ENCODE measurements at regions not wholly inside any gene's neighbourhood (a gene's known extent, or its start where the extent isn't known, plus 50 kb on each side); places are given as distances from the start of the nearest gene placed in this dataset.
"Not testable (repeated sequence)": the region's sequence is repeated elsewhere in the genome, so short reads cannot be mapped to it uniquely, and the experiment has no call there.

- no peak for DNase-seq
Observed at GRCh38 chr2:12882393-12882792, 165.7 kb downstream of the TRIB2 start.

GRCh38 chr2:12883906-12884305 is 167.2 kb downstream of the TRIB2 start:
- DNase-seq, result no peak

GRCh38 chr2:12884713-12885282 is 168.1 kb downstream of the TRIB2 start:
- no peak for DNase-seq

- no peak for DNase-seq
Observed at GRCh38 chr2:12890066-12890465, 173.3 kb downstream of the TRIB2 start.

- no peak for DNase-seq
Observed at GRCh38 chr2:12890481-12890991, 173.8 kb downstream of the TRIB2 start.

GRCh38 chr2:12895017-12895416 is 178.3 kb downstream of the TRIB2 start:
- DNase-seq, result no peak

- no peak for DNase-seq
Observed at GRCh38 chr2:12896318-12896982, 179.7 kb downstream of the TRIB2 start.

GRCh38 chr2:12897181-12897580 is 180.4 kb downstream of the TRIB2 start:
- DNase-seq, result no peak

- no peak for DNase-seq
Observed at GRCh38 chr2:12903272-12903671, 186.5 kb downstream of the TRIB2 start.

- no peak for DNase-seq
Observed at GRCh38 chr2:12910431-12910830, 193.7 kb downstream of the TRIB2 start.

GRCh38 chr2:12915787-12916186 is 199.1 kb downstream of the TRIB2 start:
- no peak for DNase-seq

GRCh38 chr2:12918138-12918834 is 201.6 kb downstream of the TRIB2 start:
- DNase-seq, result no peak

- DNase-seq, result no peak
Observed at GRCh38 chr2:12918835-12919445, 202.2 kb downstream of the TRIB2 start.

- no peak for DNase-seq
Observed at GRCh38 chr2:12921321-12921720, 204.6 kb downstream of the TRIB2 start.

- no peak for DNase-seq
Observed at GRCh38 chr2:12923907-12924610, 207.3 kb downstream of the TRIB2 start.

- DNase-seq, result not testable (repeated sequence)
Observed at GRCh38 chr2:12926641-12927040, 209.9 kb downstream of the TRIB2 start.

GRCh38 chr2:12928197-12928774 is 211.6 kb downstream of the TRIB2 start:
- no peak for DNase-seq

GRCh38 chr2:12928775-12929401 is 212.2 kb downstream of the TRIB2 start:
- no peak for DNase-seq

- no peak for DNase-seq
Observed at GRCh38 chr2:12929758-12930157, 213.0 kb downstream of the TRIB2 start.

GRCh38 chr2:12930391-12930790 is 213.7 kb downstream of the TRIB2 start:
- DNase-seq, result no peak

- no peak for DNase-seq
Observed at GRCh38 chr2:12931186-12931844, 214.6 kb downstream of the TRIB2 start.

GRCh38 chr2:12932192-12932591 is 215.5 kb downstream of the TRIB2 start:
- no peak for DNase-seq
